ENCODE measurements at regions not wholly inside any gene's neighbourhood (a gene's known extent, or its start where the extent isn't known, plus 50 kb on each side); places are given as distances from the start of the nearest gene placed in this dataset.

DNA sequence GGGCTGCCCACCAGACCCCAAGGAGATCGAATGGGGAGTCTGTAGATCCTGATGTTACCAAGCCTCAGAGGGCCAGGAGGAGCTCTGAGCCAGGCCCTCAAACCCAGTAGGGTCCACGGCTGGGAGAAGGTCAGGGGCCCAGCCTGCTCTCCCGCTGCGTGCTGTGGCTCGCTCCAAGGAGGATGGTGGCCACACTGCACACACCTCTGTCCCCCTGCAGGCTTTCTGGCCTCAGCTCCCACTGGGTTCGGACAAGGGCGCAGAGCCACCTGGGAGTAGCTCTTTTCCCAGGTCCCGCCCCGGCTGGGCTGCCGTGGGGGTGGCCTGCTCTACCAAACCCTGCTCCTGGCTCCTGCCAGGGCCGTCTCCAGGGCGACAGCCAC, 175.8 kb downstream of the ZNF248 start:
- Mint-ChIP-seq H3K27ac (no peak overlapping the region), H3K27me3 (no peaks in the 10 kb centered on the region), H3K9me3 (peaks cover 22% of the 10 kb centered on the region), H3K4me1 (ENCODE audit: unreplicated experiment) (no peaks in the 10 kb centered on the region), H3K36me3 (no peaks in the 10 kb centered on the region), H3K4me3 (no peak overlapping the region)
- no peak for DNase-seq (ENCODE audit: extremely low spot score, unreplicated experiment)
- TF ChIP-seq, protein P1, sequence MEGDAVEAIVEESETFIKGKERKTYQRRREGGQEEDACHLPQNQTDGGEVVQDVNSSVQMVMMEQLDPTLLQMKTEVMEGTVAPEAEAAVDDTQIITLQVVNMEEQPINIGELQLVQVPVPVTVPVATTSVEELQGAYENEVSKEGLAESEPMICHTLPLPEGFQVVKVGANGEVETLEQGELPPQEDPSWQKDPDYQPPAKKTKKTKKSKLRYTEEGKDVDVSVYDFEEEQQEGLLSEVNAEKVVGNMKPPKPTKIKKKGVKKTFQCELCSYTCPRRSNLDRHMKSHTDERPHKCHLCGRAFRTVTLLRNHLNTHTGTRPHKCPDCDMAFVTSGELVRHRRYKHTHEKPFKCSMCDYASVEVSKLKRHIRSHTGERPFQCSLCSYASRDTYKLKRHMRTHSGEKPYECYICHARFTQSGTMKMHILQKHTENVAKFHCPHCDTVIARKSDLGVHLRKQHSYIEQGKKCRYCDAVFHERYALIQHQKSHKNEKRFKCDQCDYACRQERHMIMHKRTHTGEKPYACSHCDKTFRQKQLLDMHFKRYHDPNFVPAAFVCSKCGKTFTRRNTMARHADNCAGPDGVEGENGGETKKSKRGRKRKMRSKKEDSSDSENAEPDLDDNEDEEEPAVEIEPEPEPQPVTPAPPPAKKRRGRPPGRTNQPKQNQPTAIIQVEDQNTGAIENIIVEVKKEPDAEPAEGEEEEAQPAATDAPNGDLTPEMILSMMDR (conservative IDR thresholded peaks at IDR 0.05) = no peak

DNA sequence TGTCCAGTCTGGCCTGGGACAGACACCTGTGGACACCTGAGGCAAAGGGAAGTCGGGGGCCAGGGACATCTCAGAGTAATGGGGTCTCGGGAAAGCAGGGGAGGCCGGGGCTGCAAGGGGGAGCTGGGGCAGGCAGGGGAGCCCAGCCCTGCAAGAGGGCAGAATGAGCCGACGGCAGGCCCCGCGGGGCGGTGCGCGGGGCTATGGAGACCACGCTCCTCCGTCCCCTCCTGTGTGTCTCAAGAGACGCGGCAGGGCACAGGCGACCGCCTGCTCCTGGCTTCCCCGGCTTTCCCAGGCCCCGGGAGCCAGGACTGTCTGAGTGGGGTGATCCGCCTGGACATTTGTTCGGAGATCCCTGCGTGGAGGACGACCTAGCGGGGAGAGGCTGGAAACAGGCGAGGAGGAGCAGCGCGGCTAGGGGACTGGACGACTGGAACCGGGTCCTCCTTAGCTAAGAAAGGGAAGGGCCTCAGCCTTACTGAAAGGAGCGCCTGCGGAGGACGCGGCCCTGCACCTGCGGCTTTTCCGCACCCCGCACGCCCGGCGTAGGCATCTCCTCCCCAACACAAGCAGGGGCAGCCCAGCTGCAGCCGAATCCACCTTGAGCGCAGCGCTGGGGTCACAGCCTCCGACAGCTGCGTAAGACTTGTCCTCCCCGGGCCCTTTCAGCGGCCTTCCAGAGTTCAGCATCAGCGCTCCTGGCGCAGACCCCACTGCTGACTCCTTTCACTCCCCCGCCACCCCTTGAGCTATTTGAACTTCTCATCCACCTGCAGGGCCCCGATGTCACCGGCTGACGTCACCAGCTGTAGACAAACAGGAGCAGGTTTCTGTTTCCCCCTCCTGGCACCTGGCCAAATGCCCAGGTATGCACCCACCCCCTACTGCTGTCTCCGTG, 176.4 kb downstream of the ZNF248 start:
- H3K27ac Mint-ChIP-seq = no peak overlapping the region
- H3K9me3 Mint-ChIP-seq = peaks cover 22% of the 10 kb centered on the region
- H3K4me1 Mint-ChIP-seq (ENCODE audit: unreplicated experiment) = no peaks in the 10 kb centered on the region
- TF ChIP-seq, protein P1 (conservative IDR thresholded peaks at IDR 0.05) = no peak
- no peak for DNase-seq (ENCODE audit: extremely low spot score, unreplicated experiment)
- no peaks in the 10 kb centered on the region for H3K27me3 Mint-ChIP-seq
- no peak overlapping the region for H3K4me3 Mint-ChIP-seq
- no peaks in the 10 kb centered on the region for H3K36me3 Mint-ChIP-seq

DNA sequence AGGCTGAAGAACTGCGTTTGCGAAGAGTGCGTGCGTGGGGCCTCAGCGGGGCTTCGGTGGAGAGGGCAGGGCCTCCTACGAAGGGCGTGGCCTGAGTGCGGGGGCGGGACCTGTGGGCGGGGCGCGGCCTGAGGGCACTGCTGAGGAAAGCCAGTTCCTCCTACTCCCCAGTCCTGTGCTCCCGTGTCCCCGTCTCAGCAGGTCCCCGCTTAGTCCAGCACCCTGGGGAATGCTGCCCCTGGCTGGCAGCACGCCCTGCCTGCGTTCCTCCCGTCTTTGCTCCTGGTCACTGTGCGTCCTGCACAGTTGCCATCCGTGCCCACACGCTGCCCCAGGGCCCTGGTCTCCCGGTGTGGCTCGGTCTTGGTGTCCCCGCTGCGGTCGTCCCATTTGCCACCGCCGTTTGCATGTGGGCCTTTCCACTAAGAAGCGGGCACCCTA, 177.1 kb downstream of the ZNF248 start:
- H3K36me3 Mint-ChIP-seq = no peaks in the 10 kb centered on the region
- H3K9me3 Mint-ChIP-seq = peaks cover 25% of the 10 kb centered on the region
- no peaks in the 10 kb centered on the region for H3K4me1 Mint-ChIP-seq (ENCODE audit: unreplicated experiment)
- H3K27ac Mint-ChIP-seq = no peak overlapping the region
- TF ChIP-seq, protein P1 (conservative IDR thresholded peaks at IDR 0.05) = no peak
- H3K27me3 Mint-ChIP-seq = no peaks in the 10 kb centered on the region
- no peak overlapping the region for H3K4me3 Mint-ChIP-seq
- no peak for DNase-seq (ENCODE audit: extremely low spot score, unreplicated experiment)

DNA sequence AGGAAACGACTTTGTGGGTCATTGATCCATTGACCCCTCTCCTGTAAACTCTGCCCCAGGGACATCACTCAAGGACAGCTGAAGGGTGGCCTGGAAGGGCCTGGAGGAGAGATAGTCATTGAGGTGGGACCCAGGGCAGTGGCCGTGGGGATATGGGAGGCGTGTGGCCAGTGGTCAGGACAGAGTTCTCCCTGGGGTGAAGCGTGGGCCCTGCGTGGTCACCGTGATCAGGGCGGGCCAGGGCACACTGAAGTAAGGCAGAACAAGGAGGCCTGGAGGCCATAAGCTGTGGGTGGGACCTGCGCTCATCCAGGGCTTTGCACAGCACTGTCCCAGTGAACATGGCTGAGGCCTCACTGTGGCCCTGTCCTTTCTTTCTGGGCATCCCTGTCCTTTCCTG, 177.9 kb downstream of the ZNF248 start:
- no peak overlapping the region for H3K27ac Mint-ChIP-seq
- DNase-seq (ENCODE audit: extremely low spot score, unreplicated experiment) = no peak
- peaks cover 20% of the 10 kb centered on the region for H3K9me3 Mint-ChIP-seq
- H3K4me1 Mint-ChIP-seq (ENCODE audit: unreplicated experiment) = no peaks in the 10 kb centered on the region
- H3K27me3 Mint-ChIP-seq = no peaks in the 10 kb centered on the region
- H3K36me3 Mint-ChIP-seq = no peaks in the 10 kb centered on the region
- H3K4me3 Mint-ChIP-seq = no peak overlapping the region
- TF ChIP-seq, protein P1 (conservative IDR thresholded peaks at IDR 0.05) = no peak

DNA sequence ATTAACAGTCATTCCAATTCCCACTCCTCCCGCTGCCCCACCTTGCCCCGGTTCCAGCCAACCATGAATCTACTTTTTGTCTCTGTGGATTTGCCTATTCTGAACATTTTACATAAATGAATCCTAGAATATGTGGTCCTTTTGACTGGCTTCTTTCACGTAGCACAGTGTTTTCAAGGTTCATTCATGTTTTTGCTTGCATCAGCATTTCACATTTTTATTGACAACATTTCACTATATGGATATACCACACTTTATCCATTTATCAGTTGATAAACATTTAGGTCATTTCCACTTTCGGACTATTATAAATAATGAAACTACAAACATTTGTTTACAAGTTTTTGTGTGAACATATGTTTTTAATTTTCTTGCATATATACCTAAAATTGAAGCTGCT, 182.0 kb downstream of the ZNF248 start:
- Mint-ChIP-seq H3K36me3 (no peaks in the 10 kb centered on the region), H3K9me3 (peaks cover 15% of the 10 kb centered on the region), H3K27ac (no peak overlapping the region), H3K27me3 (no peaks in the 10 kb centered on the region), H3K4me1 (ENCODE audit: unreplicated experiment) (no peaks in the 10 kb centered on the region), H3K4me3 (no peak overlapping the region)
- TF ChIP-seq, protein P1 (conservative IDR thresholded peaks at IDR 0.05) = no peak
- DNase-seq (ENCODE audit: extremely low spot score, unreplicated experiment) = no peak
